ELR (cell line): ENCODE measurements at regions not wholly inside any gene's neighbourhood (a gene's known extent, or its start where the extent isn't known, plus 50 kb on each side); places are given as distances from the start of the nearest gene placed in this dataset.
A peak's percentile ranks its signal among the peaks of the same experiment; 100 is the strongest.
"Not testable (repeated sequence)": the region's sequence is repeated elsewhere in the genome, so short reads cannot be mapped to it uniquely, and the experiment has no call there.

Experiments used
- DNase-seq: peaks from one replicate; pipeline ENCODE4 v3.0.0-alpha.2; 2015; ENCODE audit warnings: low read depth

- no peak for DNase-seq
Observed at GRCh38 chr14:21825845-21826244, 152.2 kb upstream of the OR4E1 start.

- DNase-seq = peak; percentile 54
Observed at GRCh38 chr14:21825149-21825743, 151.6 kb upstream of the OR4E1 start.

- no peak for DNase-seq
Observed at GRCh38 chr14:21822109-21822508, 148.5 kb upstream of the OR4E1 start.

- no peak for DNase-seq
Observed at GRCh38 chr14:21820631-21821030, 147.0 kb upstream of the OR4E1 start.

- DNase-seq = not testable (repeated sequence)
Observed at GRCh38 chr14:21819891-21820290, 146.3 kb upstream of the OR4E1 start.

GRCh38 chr14:21817010-21817409 lies 143.4 kb upstream of the OR4E1 start:
- not testable (repeated sequence) for DNase-seq

GRCh38 chr14:21807975-21808374 lies 134.4 kb upstream of the OR4E1 start:
- DNase-seq = no peak

GRCh38 chr14:21804981-21805380 lies 131.4 kb upstream of the OR4E1 start:
- no peak for DNase-seq

- no peak for DNase-seq
Observed at GRCh38 chr14:21802441-21802840, 128.8 kb upstream of the OR4E1 start.

GRCh38 chr14:21796916-21797315 lies 123.3 kb upstream of the OR4E1 start:
- DNase-seq = no peak

- DNase-seq = no peak
Observed at GRCh38 chr14:21795456-21795855, 121.8 kb upstream of the OR4E1 start.

GRCh38 chr14:21791749-21792148 lies 118.1 kb upstream of the OR4E1 start:
- DNase-seq = no peak

GRCh38 chr14:21788687-21789086 lies 115.1 kb upstream of the OR4E1 start:
- DNase-seq = not testable (repeated sequence)

- not testable (repeated sequence) for DNase-seq
Observed at GRCh38 chr14:21787242-21787641, 113.6 kb upstream of the OR4E1 start.

GRCh38 chr14:21781543-21781942 lies 107.9 kb upstream of the OR4E1 start:
- no peak for DNase-seq

- no peak for DNase-seq
Observed at GRCh38 chr14:21780429-21781084, 106.9 kb upstream of the OR4E1 start.

GRCh38 chr14:21771671-21772070 lies 98.1 kb upstream of the OR4E1 start:
- no peak for DNase-seq

GRCh38 chr14:21768875-21769257 lies 95.2 kb upstream of the OR4E1 start:
- DNase-seq = no peak

GRCh38 chr14:21768116-21768874 lies 94.7 kb upstream of the OR4E1 start:
- peak; percentile 38 for DNase-seq

- DNase-seq = not testable (repeated sequence)
Observed at GRCh38 chr14:21760360-21760759, 86.7 kb upstream of the OR4E1 start.

GRCh38 chr14:21749306-21749868 lies 75.8 kb upstream of the OR4E1 start:
- DNase-seq = no peak

- peak; percentile 56 for DNase-seq
Observed at GRCh38 chr14:21748869-21749303, 75.3 kb upstream of the OR4E1 start.
